ENCODE measurements at regions not wholly inside any gene's neighbourhood (a gene's known extent, or its start where the extent isn't known, plus 50 kb on each side); places are given as distances from the start of the nearest gene placed in this dataset.

DNA sequence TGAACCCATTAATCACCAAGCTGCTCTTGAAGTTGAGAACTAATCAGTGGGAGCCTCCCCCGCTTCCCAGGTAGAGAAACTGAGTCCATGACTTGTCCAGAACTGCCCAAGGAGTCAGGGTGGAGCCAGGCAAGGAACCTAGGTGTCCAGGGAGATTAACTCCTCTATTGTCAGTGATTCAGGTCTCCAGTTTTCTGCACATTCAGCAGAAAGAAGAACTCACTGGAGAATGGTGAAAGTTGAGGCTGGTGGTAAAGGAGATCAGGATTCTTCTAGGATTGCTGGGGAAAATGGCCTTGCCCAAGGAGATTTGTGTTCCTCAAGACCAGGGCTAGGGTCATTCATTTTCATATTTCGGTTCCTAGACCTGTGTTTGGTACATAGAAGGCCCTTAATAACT is 87.2 kb upstream of the CISTR start:
- TF ChIP-seq POLR2A (IDR thresholded peaks at IDR 0.05; ENCODE audit: low read depth, low read length) = no peak
- TF ChIP-seq, protein P1, sequence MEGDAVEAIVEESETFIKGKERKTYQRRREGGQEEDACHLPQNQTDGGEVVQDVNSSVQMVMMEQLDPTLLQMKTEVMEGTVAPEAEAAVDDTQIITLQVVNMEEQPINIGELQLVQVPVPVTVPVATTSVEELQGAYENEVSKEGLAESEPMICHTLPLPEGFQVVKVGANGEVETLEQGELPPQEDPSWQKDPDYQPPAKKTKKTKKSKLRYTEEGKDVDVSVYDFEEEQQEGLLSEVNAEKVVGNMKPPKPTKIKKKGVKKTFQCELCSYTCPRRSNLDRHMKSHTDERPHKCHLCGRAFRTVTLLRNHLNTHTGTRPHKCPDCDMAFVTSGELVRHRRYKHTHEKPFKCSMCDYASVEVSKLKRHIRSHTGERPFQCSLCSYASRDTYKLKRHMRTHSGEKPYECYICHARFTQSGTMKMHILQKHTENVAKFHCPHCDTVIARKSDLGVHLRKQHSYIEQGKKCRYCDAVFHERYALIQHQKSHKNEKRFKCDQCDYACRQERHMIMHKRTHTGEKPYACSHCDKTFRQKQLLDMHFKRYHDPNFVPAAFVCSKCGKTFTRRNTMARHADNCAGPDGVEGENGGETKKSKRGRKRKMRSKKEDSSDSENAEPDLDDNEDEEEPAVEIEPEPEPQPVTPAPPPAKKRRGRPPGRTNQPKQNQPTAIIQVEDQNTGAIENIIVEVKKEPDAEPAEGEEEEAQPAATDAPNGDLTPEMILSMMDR (IDR thresholded peaks at IDR 0.05; ENCODE audit: extremely low read depth in 1 of 2, insufficient read depth in 1 of 2, low read depth in 1 of 2, low read length in 2 of 2) = no peak
- no peak for TF ChIP-seq EZH2 (IDR thresholded peaks at IDR 0.05; ENCODE audit: borderline replicate concordance, low read depth, low read length, severe bottlenecking)
- TF ChIP-seq JUN (IDR thresholded peaks at IDR 0.05; ENCODE audit: borderline replicate concordance, insufficient read depth, insufficient read length, low read depth) = no peak
- TF ChIP-seq, protein P2, sequence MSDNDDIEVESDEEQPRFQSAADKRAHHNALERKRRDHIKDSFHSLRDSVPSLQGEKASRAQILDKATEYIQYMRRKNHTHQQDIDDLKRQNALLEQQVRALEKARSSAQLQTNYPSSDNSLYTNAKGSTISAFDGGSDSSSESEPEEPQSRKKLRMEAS (IDR thresholded peaks at IDR 0.05; ENCODE audit: insufficient read depth, insufficient read length) = no peak
- no peak for TF ChIP-seq POLR2AphosphoS5 (IDR thresholded peaks at IDR 0.05; ENCODE audit: insufficient read depth, low read depth, low read length)
